Body of pancreas (tissue), 4 donors: ENCODE measurements at regions not wholly inside any gene's neighbourhood (a gene's known extent, or its start where the extent isn't known, plus 50 kb on each side); places are given as distances from the start of the nearest gene placed in this dataset.

Experiments
- ATAC-seq: fragments of 150-250 bp; one replicate; pipeline ENCODE4 v1.9.1; 2016
- DNase-seq, 4 donors: peaks; one replicate each; pipeline ENCODE4 v3.0.0-alpha.2; 2019
- H3K27ac ChIP-seq, 4 donors: fragments of 200-600 bp; sonication (generic); 1 replicate in 3 of 4; 2 replicates in 1 of 4; pipeline versions ENCODE4 v1.5.1 to v1.6.1; 2016 to 2019; ENCODE audit warnings: mild to moderate bottlenecking in 1 of 4, mixed read lengths in 1 of 4, moderate library complexity in 1 of 4
- H3K27me3 ChIP-seq, 2 donors: fragments of 200-600 bp; sonication (generic); one replicate each; pipeline ENCODE4 v1.6.0; 2016; ENCODE audit warnings: mild to moderate bottlenecking in 1 of 2
- H3K36me3 ChIP-seq, 2 donors: fragments of 200-600 bp; sonication (generic); replicated peaks in 1 of 2; 2 replicates each; pipeline ENCODE4 v1.5.1; 2016; ENCODE audit warnings: low read depth in 2 of 2; ENCODE audit not compliant: insufficient read depth in 1 of 2
- H3K4me1 ChIP-seq: fragments of 200-600 bp; sonication (generic); one replicate; pipeline ENCODE4 v1.6.0; 2016
- H3K4me3 ChIP-seq, 2 donors: fragments of 200-600 bp; sonication (generic); 1 replicate in 1 of 2; 2 replicates in 1 of 2; pipeline ENCODE4 v1.5.1; 2016 to 2019
- H3K9me3 ChIP-seq, 3 donors: fragments of 200-600 bp; sonication (generic); 1 replicate in 2 of 3; 2 replicates in 1 of 3; pipeline ENCODE4 v1.5.1; 2016
- CTCF ChIP-seq, 7 experiments: fragments of 450-650 bp in 4 of 7; fragments of 200-600 bp in 3 of 7; sonication (generic) in 3 of 7; IDR thresholded peaks; one replicate each; pipeline ENCODE4 v1.5.1; 2016 to 2019; ENCODE audit warnings: antibody characterized with exemption in 7 of 7
- POLR2A ChIP-seq, 3 donors: fragments of 450-650 bp; IDR thresholded peaks; one replicate each; pipeline ENCODE4 v1.6.1; 2016; ENCODE audit warnings: antibody characterized with exemption in 3 of 3, mild to moderate bottlenecking in 2 of 3
- WGBS, 2 donors: methylation state at CpG; one replicate each; pipeline ENCODE4 v1.1.5; 2017; 5-methylcytosine and 5-hydroxymethylcytosine counted together
- intact Hi-C: fragments of 100-400 bp; cut with DNase I; formaldehyde crosslinking; loops from one replicate; pipeline ENCODE4 v1.15.1; 2023

GRCh38 chr2:145931781-145932395, 1412.0 kb upstream of the ZEB2 start:
- no peak overlapping the region for H3K4me3 ChIP-seq
- 80 to 83% methylated on average over 2 of the region's 2 CpGs for WGBS, 2 donors
- DNase-seq (no peak), ATAC-seq (no peak)
- intact Hi-C loops = no loop called here
- TF ChIP-seq POLR2A (IDR thresholded peaks at IDR 0.05) = no peak
- TF ChIP-seq CTCF (IDR thresholded peaks at IDR 0.05) = no peak
- no peaks in the 10 kb centered on the region for H3K27me3 ChIP-seq
- no peak overlapping the region for H3K27ac ChIP-seq
- no peaks in the 10 kb centered on the region for H3K9me3 ChIP-seq
- H3K4me1 ChIP-seq = peaks cover 10% of the 10 kb centered on the region
- no peaks in the 10 kb centered on the region for H3K36me3 ChIP-seq

DNA sequence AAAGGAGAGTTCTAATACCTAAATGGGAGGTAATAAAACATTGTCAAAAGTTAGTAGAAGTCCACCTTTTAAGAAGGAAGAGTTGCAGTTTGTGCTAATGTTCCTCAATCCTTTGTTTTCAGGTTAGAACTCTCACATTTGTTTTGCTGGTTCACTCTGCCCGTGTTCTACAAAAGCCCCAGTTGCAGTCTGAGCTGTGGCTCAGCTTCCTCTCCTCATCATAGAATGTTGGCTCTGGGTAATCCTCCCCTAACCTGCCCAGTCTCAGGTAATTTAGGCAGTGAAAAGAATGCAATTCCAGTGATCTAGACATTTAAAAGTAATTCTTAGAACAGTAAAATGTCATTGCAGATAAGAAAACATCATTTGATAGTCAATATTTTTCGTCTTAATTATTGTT, 1410.4 kb upstream of the ZEB2 start:
- H3K27ac ChIP-seq = no peak overlapping the region
- no peak for TF ChIP-seq CTCF (IDR thresholded peaks at IDR 0.05)
- H3K9me3 ChIP-seq = no peaks in the 10 kb centered on the region
- peaks cover 15% of the 10 kb centered on the region for H3K4me1 ChIP-seq
- no peak for ATAC-seq
- WGBS, 2 donors = 23 to 25% methylated on average over 2 of the region's 2 CpGs
- intact Hi-C loops = no loop called here
- H3K36me3 ChIP-seq = no peaks in the 10 kb centered on the region
- H3K4me3 ChIP-seq = no peak overlapping the region
- no peak for DNase-seq
- no peaks in the 10 kb centered on the region for H3K27me3 ChIP-seq

DNA sequence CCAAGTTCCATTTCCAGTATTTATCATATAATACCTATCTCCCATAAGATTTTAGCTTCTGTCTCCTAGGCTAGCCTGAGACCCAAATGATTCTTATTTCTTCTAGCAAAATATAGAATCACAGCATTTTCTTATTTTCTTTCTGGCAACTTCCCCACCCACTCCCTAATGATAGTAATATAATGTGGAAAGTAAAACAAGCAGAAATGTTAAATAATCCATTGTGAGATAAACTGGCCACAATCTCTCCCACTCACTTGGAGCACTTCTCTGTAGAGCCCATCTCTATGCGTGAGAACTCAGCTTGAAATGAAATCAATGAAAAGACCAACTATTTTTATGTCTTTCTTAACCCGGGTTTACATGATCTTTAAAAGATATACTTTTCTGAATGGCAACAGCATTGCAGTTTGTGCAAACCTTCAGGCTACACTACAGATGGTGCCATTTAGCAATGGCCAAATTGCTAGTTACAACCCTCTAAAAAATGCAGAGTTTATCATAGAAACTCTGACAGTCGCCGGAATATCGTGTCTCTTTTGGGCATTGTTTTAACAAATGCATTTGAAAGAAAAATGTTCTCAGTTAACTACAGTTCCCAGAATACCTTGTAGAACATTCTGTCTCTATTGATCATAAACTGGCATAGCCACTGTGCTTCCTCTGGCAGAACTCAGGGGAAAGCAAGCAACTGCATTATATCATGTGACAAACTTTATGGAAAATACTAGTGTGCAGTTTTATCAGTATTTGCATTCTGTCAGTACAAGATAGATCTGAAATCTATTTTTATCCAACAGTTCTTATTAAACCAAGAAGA, 1407.4 kb upstream of the ZEB2 start:
- intact Hi-C loops = no loop called here
- Histone ChIP-seq H3K9me3 (no peaks in the 10 kb centered on the region), H3K27me3 (no peaks in the 10 kb centered on the region), H3K4me3 (no peak overlapping the region), H3K27ac (peak overlapping the region in 3 of 4 donors; percentile 15 to 39 (median 33)), H3K4me1 (peaks cover 15% of the 10 kb centered on the region), H3K36me3 (no peaks in the 10 kb centered on the region)
- ATAC-seq (peak; percentile 95), DNase-seq (peak; percentile 16 to 44 (median 42))
- 15 to 16% methylated on average over 5 of the region's 5 CpGs for WGBS, 2 donors
- peak in 1 of 7 experiments; percentile 4 for TF ChIP-seq CTCF (IDR thresholded peaks at IDR 0.05)
- no peak for TF ChIP-seq POLR2A (IDR thresholded peaks at IDR 0.05)

GRCh38 chr2:145925591-145925990, 1405.7 kb upstream of the ZEB2 start:
- Histone ChIP-seq H3K27me3 (peaks cover 0 to under 1% of the 10 kb centered on the region in 2 donors), H3K36me3 (no peaks in the 10 kb centered on the region), H3K27ac (no peak overlapping the region), H3K4me1 (peaks cover 15% of the 10 kb centered on the region), H3K4me3 (no peak overlapping the region), H3K9me3 (peaks cover 0 to 4% (median 0%) of the 10 kb centered on the region in 3 donors)
- intact Hi-C loops = no loop called here
- DNase-seq (no peak), ATAC-seq (no peak)
- no peak for TF ChIP-seq CTCF (IDR thresholded peaks at IDR 0.05)
- no peak for TF ChIP-seq POLR2A (IDR thresholded peaks at IDR 0.05)
- WGBS, 2 donors = 49 to 77% methylated on average over 4 of the region's 4 CpGs
